Parathyroid adenoma (tissue), 2 donors: ENCODE measurements at regions not wholly inside any gene's neighbourhood (a gene's known extent, or its start where the extent isn't known, plus 50 kb on each side); places are given as distances from the start of the nearest gene placed in this dataset.

Experiments used
- H2AFZ ChIP-seq: fragments of 300-600 bp; sonication (generic); one replicate; pipeline ENCODE4 v1.7.0; 2017; ENCODE audit warnings: antibody characterized with exemption, mild to moderate bottlenecking
- H3K27ac ChIP-seq: fragments of 300-600 bp; sonication (generic); one replicate; pipeline ENCODE4 v1.7.0; 2017
- H3K27me3 ChIP-seq: fragments of 300-600 bp; sonication (generic); one replicate; pipeline ENCODE4 v1.7.0; 2017; ENCODE audit warnings: low read length; ENCODE audit not compliant: control insufficient read depth, insufficient read depth
- H3K36me3 ChIP-seq: fragments of 300-600 bp; sonication (generic); one replicate; pipeline ENCODE4 v1.7.0; 2017; ENCODE audit warnings: low read length; ENCODE audit not compliant: control insufficient read depth, insufficient read depth
- H3K4me1 ChIP-seq: fragments of 300-600 bp; sonication (generic); one replicate; pipeline ENCODE4 v1.7.0; 2017; ENCODE audit warnings: control low read depth
- H3K4me2 ChIP-seq: fragments of 300-600 bp; sonication (generic); one replicate; pipeline ENCODE4 v1.7.0; 2017; ENCODE audit warnings: low read length
- H3K4me3 ChIP-seq: fragments of 300-600 bp; sonication (generic); one replicate; pipeline ENCODE4 v1.7.0; 2017; ENCODE audit warnings: low read depth, low read length
- H3K79me2 ChIP-seq: fragments of 300-600 bp; sonication (generic); one replicate; pipeline ENCODE4 v1.7.0; 2017; ENCODE audit warnings: control low read depth
- H3K9ac ChIP-seq: fragments of 300-600 bp; sonication (generic); one replicate; pipeline ENCODE4 v1.7.0; 2017; ENCODE audit warnings: mild to moderate bottlenecking
- H3K9me3 ChIP-seq: fragments of 300-600 bp; sonication (generic); one replicate; pipeline ENCODE4 v1.7.0; 2017; ENCODE audit warnings: low read length; ENCODE audit not compliant: control insufficient read depth
- TF ChIP-seq, protein P1 (sequence below): fragments of 300-600 bp; sonication (generic); IDR thresholded peaks from one replicate; pipeline ENCODE4 v1.7.0; 2017; ENCODE audit warnings: antibody characterized with exemption, mild to moderate bottlenecking
- donor health status: primary hyperparathyroidism.

DNA sequence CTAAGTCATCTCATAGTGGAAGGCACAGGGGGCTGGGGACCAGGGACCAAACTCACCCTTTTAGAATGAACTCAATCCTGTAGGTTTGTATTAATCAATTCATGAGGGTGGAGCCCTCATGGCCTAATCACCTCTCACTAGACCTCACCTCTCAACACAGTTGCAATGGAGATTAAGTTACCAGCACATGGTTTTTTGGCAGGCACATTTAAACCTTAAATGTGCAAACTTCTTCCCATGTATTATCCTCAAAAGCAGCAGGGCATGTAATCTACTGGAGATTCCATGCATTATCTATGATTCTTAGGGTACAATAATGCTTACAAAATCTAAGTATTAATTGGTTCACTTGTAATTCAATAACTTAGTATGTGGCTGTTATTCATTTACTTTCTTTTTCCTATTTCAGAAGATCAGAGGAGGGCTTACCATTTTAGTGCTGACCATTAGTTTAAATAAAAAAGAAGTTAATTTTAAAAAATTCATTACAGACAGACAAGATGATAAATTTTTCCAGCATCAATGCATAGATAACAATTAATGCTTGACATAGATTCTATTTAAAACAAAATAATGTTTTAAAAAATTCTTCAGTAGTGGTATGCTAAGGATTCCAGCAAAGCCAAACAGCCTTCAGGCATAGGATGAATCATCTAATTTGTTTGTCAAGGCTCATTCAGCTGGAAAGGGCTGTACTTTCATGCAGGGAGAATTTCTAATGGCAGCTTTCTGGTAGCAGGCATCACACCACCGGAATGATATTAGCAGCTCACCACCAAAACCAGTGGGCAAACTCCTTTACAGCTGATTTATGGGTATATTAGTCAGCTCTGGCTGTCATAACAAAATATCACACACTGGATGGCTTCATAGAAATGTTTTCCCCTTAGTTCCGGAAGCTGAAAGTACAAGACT, 124.6 kb upstream of the ZNF648 start:
- Histone ChIP-seq H2AFZ (no peak overlapping the region), H3K4me2 (no peak overlapping the region), H3K27ac (no peak overlapping the region), H3K27me3 (no peaks in the 10 kb centered on the region), H3K4me1 (no peaks in the 10 kb centered on the region), H3K36me3 (no peaks in the 10 kb centered on the region), H3K79me2 (no peaks in the 10 kb centered on the region), H3K4me3 (no peak overlapping the region), H3K9ac (no peak overlapping the region), H3K9me3 (no peaks in the 10 kb centered on the region)
- TF ChIP-seq, protein P1, sequence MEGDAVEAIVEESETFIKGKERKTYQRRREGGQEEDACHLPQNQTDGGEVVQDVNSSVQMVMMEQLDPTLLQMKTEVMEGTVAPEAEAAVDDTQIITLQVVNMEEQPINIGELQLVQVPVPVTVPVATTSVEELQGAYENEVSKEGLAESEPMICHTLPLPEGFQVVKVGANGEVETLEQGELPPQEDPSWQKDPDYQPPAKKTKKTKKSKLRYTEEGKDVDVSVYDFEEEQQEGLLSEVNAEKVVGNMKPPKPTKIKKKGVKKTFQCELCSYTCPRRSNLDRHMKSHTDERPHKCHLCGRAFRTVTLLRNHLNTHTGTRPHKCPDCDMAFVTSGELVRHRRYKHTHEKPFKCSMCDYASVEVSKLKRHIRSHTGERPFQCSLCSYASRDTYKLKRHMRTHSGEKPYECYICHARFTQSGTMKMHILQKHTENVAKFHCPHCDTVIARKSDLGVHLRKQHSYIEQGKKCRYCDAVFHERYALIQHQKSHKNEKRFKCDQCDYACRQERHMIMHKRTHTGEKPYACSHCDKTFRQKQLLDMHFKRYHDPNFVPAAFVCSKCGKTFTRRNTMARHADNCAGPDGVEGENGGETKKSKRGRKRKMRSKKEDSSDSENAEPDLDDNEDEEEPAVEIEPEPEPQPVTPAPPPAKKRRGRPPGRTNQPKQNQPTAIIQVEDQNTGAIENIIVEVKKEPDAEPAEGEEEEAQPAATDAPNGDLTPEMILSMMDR = no peak

DNA sequence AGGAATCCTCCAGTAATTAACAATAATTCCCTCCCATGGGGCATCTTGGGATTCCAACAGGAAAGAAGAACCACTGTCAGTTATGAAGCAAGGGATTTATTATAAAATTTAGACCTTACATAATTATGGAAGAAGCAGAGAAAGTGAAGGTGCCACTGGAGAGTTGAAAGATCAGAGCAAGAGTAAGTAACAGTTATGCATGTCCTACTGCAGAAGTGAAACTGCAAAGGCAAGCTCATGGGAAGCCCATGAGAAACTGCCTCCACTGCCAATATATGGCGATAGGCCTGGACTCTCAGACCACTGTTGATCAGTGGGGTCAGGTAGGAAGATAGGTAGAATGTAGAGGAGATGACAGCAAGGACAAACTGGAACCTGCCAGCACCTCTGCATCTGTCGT, 123.6 kb upstream of the ZNF648 start:
- H3K4me1 ChIP-seq = no peaks in the 10 kb centered on the region
- TF ChIP-seq, protein P1 = no peak
- no peak overlapping the region for H3K4me3 ChIP-seq
- no peaks in the 10 kb centered on the region for H3K9me3 ChIP-seq
- no peak overlapping the region for H3K27ac ChIP-seq
- no peak overlapping the region for H2AFZ ChIP-seq
- H3K9ac ChIP-seq = no peak overlapping the region
- H3K4me2 ChIP-seq = no peak overlapping the region
- no peaks in the 10 kb centered on the region for H3K36me3 ChIP-seq
- H3K27me3 ChIP-seq = no peaks in the 10 kb centered on the region
- H3K79me2 ChIP-seq = no peaks in the 10 kb centered on the region

DNA sequence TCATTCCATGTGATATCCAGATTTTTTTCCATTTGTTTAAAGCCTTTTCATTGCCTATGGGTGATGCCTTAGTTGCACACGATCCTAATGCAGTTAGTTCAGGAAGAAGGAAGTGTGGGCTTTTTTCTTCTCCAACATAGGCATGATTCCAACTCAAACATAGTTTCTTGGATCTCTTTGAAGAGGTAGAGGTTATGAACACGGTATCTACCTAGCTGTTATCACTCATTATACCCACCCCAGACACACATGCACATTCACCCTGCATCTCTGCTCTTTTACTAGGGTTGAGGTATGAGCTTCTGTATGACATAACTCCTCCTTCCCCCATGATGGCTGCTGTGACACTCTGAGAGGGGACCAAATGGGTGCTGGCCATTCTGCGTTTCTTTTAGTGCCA, 122.1 kb upstream of the ZNF648 start:
- H3K4me2 ChIP-seq = no peak overlapping the region
- TF ChIP-seq, protein P1 = no peak
- no peak overlapping the region for H2AFZ ChIP-seq
- no peak overlapping the region for H3K4me3 ChIP-seq
- H3K27me3 ChIP-seq = no peaks in the 10 kb centered on the region
- no peak overlapping the region for H3K9ac ChIP-seq
- no peak overlapping the region for H3K27ac ChIP-seq
- H3K36me3 ChIP-seq = no peaks in the 10 kb centered on the region
- H3K4me1 ChIP-seq = no peaks in the 10 kb centered on the region
- H3K79me2 ChIP-seq = no peaks in the 10 kb centered on the region
- H3K9me3 ChIP-seq = no peaks in the 10 kb centered on the region

DNA sequence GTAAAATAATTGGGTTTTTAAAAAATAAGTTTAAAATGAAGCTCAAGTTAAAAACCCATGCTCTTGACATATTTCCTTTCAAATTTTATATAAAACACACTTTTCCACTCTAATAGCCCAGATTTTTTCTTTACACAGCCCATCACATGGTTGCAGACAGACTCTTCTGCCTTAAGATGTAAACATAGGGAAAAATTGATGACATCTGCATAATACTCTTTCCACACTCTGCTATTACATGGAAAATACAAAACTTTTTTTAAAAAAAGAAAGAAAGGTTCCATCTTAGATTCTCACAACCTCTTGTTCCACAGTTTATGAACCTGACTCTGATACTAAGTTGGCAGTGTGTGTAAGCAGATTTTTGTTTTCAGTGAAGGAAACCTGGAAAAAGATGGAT, 120.8 kb upstream of the ZNF648 start:
- Histone ChIP-seq H2AFZ (no peak overlapping the region), H3K79me2 (no peaks in the 10 kb centered on the region), H3K27ac (no peak overlapping the region), H3K9ac (no peak overlapping the region), H3K36me3 (no peaks in the 10 kb centered on the region), H3K4me2 (no peak overlapping the region), H3K9me3 (no peaks in the 10 kb centered on the region), H3K27me3 (no peaks in the 10 kb centered on the region), H3K4me1 (no peaks in the 10 kb centered on the region), H3K4me3 (no peak overlapping the region)
- TF ChIP-seq, protein P1 = no peak

DNA sequence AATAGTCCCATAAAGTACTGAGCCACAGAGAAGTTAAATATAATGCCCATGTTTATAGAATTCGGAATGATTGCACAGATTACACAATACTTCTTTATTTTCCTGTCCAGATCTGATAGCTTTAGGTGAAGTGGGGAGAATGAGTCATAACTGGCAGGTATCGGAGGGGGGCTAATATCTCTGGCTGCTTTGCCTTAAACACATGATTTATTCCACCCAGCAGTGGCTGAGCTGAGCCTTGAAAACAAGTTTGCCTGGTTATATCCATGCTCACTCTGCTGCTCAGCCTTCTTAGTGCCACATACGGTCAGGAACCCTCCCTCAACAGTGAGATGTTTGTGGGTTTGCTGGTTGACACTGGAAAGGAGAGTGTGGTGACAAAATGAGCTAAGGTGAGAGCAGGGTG, 119.7 kb upstream of the ZNF648 start:
- no peak overlapping the region for H3K4me3 ChIP-seq
- H3K36me3 ChIP-seq = no peaks in the 10 kb centered on the region
- no peaks in the 10 kb centered on the region for H3K27me3 ChIP-seq
- no peaks in the 10 kb centered on the region for H3K79me2 ChIP-seq
- no peak overlapping the region for H3K4me2 ChIP-seq
- H3K4me1 ChIP-seq = no peaks in the 10 kb centered on the region
- H2AFZ ChIP-seq = no peak overlapping the region
- TF ChIP-seq, protein P1 = no peak
- H3K27ac ChIP-seq = no peak overlapping the region
- no peak overlapping the region for H3K9ac ChIP-seq
- H3K9me3 ChIP-seq = no peaks in the 10 kb centered on the region
